ENCODE measurements at regions not wholly inside any gene's neighbourhood (a gene's known extent, or its start where the extent isn't known, plus 50 kb on each side); places are given as distances from the start of the nearest gene placed in this dataset.

GRCh38 chrX:1041091-1041490 is 171.4 kb downstream of the CRLF2 start:
- no peak overlapping the region for H2AK5ac ChIP-seq (ENCODE audit: low read depth, low read length)
- no peak overlapping the region for H2BK15ac ChIP-seq (ENCODE audit: low read length)
- no peak overlapping the region for H4K91ac ChIP-seq (replicated peaks; ENCODE audit: insufficient read length, low read length)
- DNase-seq (ENCODE audit: low read depth in 1 of 2, low spot score in 2 of 2) (no peak), FAIRE-seq (no peak)
- H4K8ac ChIP-seq (ENCODE audit: extremely low read depth, insufficient read depth, low read length), result no peak overlapping the region
- ChIA-PET POLR2A (ENCODE audit: partially characterized antibody) (no interaction called here), CTCF (ENCODE audit: partially characterized antibody) (no interaction called here)
- no peaks in the 10 kb centered on the region for H4K20me1 ChIP-seq (replicated peaks in 1 of 2; ENCODE audit: control insufficient read depth in 1 of 2, insufficient read depth in 2 of 2, low read length in 2 of 2)
- H2BK120ac ChIP-seq (replicated peaks; ENCODE audit: low read depth, low read length), result no peak overlapping the region
- no peak overlapping the region for H4K5ac ChIP-seq (ENCODE audit: insufficient read length, low read depth, low read length)
- 91% methylated on average over 11 of the region's 11 CpGs; no CpG with 5 or more reads in 1 of the 2 experiments for WGBS, 2 experiments (ENCODE audit: extremely low coverage in 1 of 2, insufficient coverage in 1 of 2, insufficient read length in 1 of 2, insufficient replicate concordance in 2 of 2, low coverage in 1 of 2, low lambda C conversion rate in 2 of 2, missing lambda C conversion rate in 1 of 2)
- no peak overlapping the region for H2BK12ac ChIP-seq (ENCODE audit: low read depth, low read length)
- no peak overlapping the region for H2BK20ac ChIP-seq (ENCODE audit: low read length)
- H3K79me2 ChIP-seq (ENCODE audit: control insufficient read depth in 1 of 2, insufficient read depth in 2 of 2, low read length in 2 of 2), result no peaks in the 10 kb centered on the region
- no peaks in the 10 kb centered on the region for H3K4me1 ChIP-seq (replicated peaks in 1 of 4; ENCODE audit: control insufficient read depth in 3 of 4, insufficient read depth in 4 of 4, low read length in 3 of 4)
- H3K27ac ChIP-seq (ENCODE audit: low read depth, low read length), result no peak overlapping the region
- no peaks in the 10 kb centered on the region for H3K79me1 ChIP-seq (ENCODE audit: low read depth, low read length)
- peaks cover 9 to 15% of the 10 kb centered on the region in 2 experiments for H3K9me3 ChIP-seq (ENCODE audit: insufficient read depth in 2 of 2, low read depth in 1 of 2, low read length in 1 of 2)
- no peak overlapping the region for H2BK5ac ChIP-seq (ENCODE audit: low read depth, low read length)
- H3K9ac ChIP-seq (replicated peaks in 1 of 4; ENCODE audit: extremely low read depth in 1 of 4, low read depth in 3 of 4, low read length in 3 of 4), result no peak overlapping the region
- no peak overlapping the region for H3K56ac ChIP-seq (replicated peaks; ENCODE audit: insufficient read length, low read depth, low read length)
- H3K14ac ChIP-seq (ENCODE audit: insufficient read length), result no peak overlapping the region
- no peak overlapping the region for H3K4ac ChIP-seq (replicated peaks; ENCODE audit: insufficient read length, low read depth, low read length)
- H2AFZ ChIP-seq (ENCODE audit: low read length), result no peak overlapping the region
- no peak overlapping the region for H3K4me3 ChIP-seq (ENCODE audit: extremely low read depth in 1 of 4, insufficient read depth in 2 of 4, low read depth in 3 of 4, low read length in 4 of 4)
- H3K23me2 ChIP-seq (ENCODE audit: low read depth, low read length), result peaks cover 2% of the 10 kb centered on the region; the same call in 1 of the 2 replicates
- peaks cover 0 to 2% (median 0%) of the 10 kb centered on the region in 4 experiments; a peak in 1 of 7 replicates for H3K27me3 ChIP-seq (replicated peaks in 1 of 4; ENCODE audit: control insufficient read depth in 3 of 4, extremely low read depth in 1 of 4, insufficient read depth in 3 of 4, low read length in 3 of 4)
- H3K18ac ChIP-seq (ENCODE audit: extremely low read depth, low read length), result no peak overlapping the region; the same call in 1 of the 2 replicates
- H3K23ac ChIP-seq (ENCODE audit: insufficient read length), result no peak overlapping the region
- no peak overlapping the region for H3K4me2 ChIP-seq (ENCODE audit: insufficient read depth in 1 of 2, low read depth in 2 of 2, low read length in 2 of 2)
- 0 out of 8 replicates have a peak, but pooled peaks cover 0 to 2% (median 0%) of the 10 kb centered on the region in 4 experiments for H3K36me3 ChIP-seq (ENCODE audit: control insufficient read depth in 2 of 4, insufficient read depth in 4 of 4, low read length in 3 of 4)
- TF ChIP-seq CTCF (IDR thresholded peaks at IDR 0.05; ENCODE audit: control extremely low read depth in 1 of 3, insufficient read depth in 1 of 3, low read depth in 1 of 3, low read length in 3 of 3), result no peak
- TF ChIP-seq TCF12 (IDR thresholded peaks at IDR 0.05; ENCODE audit: low read depth, low read length), result no peak

All from H1 (cell line).